H1 (cell line): ENCODE measurements at regions not wholly inside any gene's neighbourhood (a gene's known extent, or its start where the extent isn't known, plus 50 kb on each side); places are given as distances from the start of the nearest gene placed in this dataset.

Source experiments
- CBX8 ChIP-seq: fragments of 300-800, 300-1000 bp; sonication (generic); IDR thresholded peaks from 2 replicates; pipeline ENCODE4 v1.7.1; 2016; ENCODE audit warnings: low read depth, low read length, borderline replicate concordance
- EGR1 ChIP-seq: IDR thresholded peaks from 2 replicates; pipeline ENCODE4 v1.6.1; 2011; ENCODE audit warnings: low read depth, low read length, borderline replicate concordance
- HDAC6 ChIP-seq: IDR thresholded peaks from one replicate; pipeline ENCODE4 v1.7.1; 2012; ENCODE audit warnings: low read depth, mild to moderate bottlenecking, inconsistent platforms, low read length, moderate library complexity
- RAD21 ChIP-seq, 2 experiments: IDR thresholded peaks in 1 of 2; conservative IDR thresholded peaks in 1 of 2; 2 replicates each; pipeline ENCODE4 v1.6.1; 2011; ENCODE audit warnings: low read depth in 2 of 2, low read length in 2 of 2, improper control_type of control experiment in 1 of 2, inconsistent platforms in 1 of 2, mild to moderate bottlenecking in 1 of 2, moderate library complexity in 1 of 2

- no peak for TF ChIP-seq EGR1
- TF ChIP-seq CBX8 = no peak
- no peak for TF ChIP-seq HDAC6
- no peak for TF ChIP-seq RAD21 (IDR thresholded peaks at IDR 0.05 in 1 of 2, conservative IDR thresholded peaks at IDR 0.05 in 1 of 2; ENCODE audit: low read depth in 2 of 2, low read length in 2 of 2)
These were observed 600.8 kb downstream of the MEI4 start (continued) for GRCh38 chr6:78253618-78254017.
